OCI-LY1 (cell line): ENCODE measurements at regions not wholly inside any gene's neighbourhood (a gene's known extent, or its start where the extent isn't known, plus 50 kb on each side); places are given as distances from the start of the nearest gene placed in this dataset.

Experiments
- EZH2 ChIP-seq: fragments of 200-600 bp; sonication (generic), shearing (Covaris generic); IDR thresholded peaks from 2 replicates; pipeline ENCODE4 v1.8.0; 2017; ENCODE audit warnings: borderline replicate concordance, mixed run types, mild to moderate bottlenecking, antibody characterized with exemption, low read length, moderate library complexity, mixed read lengths
- TF ChIP-seq, protein P1 (sequence below): fragments of 200-600 bp; sonication (generic), shearing (Covaris generic); IDR thresholded peaks from 2 replicates; pipeline ENCODE4 v1.5.1; 2017; ENCODE audit warnings: mild to moderate bottlenecking, antibody characterized with exemption, low read length, moderate library complexity, mixed read lengths

DNA sequence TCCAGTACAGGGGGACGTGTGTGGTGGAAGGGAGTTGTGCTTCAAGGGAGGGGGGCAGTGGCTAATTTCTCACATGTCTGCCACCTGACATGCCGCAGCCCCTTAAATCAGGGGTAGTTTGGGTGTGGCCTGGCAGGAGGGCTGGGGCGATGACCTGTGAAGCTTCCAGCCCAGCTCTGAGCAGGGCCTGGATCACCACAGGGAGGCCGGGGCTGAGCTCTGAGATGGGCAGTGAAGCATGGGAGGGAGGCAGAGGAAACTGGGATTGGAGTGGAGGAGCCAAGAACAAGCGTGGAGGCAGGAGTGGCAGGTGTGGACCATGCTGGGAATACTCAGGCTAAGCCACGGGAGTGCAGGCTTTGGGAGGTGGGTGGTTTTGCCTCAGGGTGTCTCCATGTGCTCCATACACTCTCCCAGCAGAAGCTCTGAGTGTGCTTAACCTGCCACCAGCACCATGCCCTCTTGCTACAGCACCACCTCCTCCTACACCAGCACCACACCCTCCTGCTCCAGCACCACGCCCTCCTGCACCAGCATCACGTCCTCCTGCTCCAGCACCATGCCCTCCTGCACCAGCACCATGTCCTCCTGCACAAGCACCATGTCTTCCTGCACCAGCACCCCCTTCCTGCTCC is 99.3 kb upstream of the SHH start:
- TF ChIP-seq, protein P1, sequence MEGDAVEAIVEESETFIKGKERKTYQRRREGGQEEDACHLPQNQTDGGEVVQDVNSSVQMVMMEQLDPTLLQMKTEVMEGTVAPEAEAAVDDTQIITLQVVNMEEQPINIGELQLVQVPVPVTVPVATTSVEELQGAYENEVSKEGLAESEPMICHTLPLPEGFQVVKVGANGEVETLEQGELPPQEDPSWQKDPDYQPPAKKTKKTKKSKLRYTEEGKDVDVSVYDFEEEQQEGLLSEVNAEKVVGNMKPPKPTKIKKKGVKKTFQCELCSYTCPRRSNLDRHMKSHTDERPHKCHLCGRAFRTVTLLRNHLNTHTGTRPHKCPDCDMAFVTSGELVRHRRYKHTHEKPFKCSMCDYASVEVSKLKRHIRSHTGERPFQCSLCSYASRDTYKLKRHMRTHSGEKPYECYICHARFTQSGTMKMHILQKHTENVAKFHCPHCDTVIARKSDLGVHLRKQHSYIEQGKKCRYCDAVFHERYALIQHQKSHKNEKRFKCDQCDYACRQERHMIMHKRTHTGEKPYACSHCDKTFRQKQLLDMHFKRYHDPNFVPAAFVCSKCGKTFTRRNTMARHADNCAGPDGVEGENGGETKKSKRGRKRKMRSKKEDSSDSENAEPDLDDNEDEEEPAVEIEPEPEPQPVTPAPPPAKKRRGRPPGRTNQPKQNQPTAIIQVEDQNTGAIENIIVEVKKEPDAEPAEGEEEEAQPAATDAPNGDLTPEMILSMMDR: no peak
- TF ChIP-seq EZH2: no peak
